ENCODE measurements at regions not wholly inside any gene's neighbourhood (a gene's known extent, or its start where the extent isn't known, plus 50 kb on each side); places are given as distances from the start of the nearest gene placed in this dataset.

DNA sequence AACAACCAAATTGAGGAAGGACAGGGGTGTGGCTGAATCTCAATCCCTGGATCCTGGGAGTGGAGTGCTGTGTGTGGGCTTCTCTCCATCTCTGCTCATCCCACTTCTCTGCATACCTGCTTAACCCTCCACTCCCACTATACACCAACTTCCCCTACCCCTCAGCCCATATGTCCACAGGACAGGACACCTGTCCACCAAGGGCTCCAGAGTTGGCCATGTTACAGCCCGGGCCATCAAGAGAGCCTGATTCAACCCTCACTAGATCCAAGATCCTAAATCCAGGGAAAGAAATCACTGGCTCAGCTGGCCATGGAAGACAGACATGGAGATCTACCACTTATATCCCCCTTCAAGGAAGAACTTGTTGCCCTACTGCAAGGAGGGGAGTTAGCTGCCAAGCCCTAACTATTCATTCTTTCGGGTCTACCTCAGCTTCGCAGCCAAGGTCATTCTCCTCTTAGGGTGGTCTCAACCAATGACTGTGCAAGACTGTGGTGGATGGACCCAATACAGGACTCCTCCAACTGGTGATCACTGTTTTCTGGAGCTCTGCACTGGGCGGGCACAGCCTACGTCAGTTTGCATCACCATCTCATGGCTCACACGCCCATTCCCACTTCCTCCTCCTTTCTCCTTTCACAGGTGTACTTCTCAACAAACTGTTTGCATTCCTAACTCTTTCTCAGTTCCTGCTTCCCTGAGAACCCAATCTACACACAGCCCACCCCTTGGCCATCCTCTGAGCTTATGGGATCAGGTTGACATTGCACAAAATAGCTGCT lies 53.7 kb upstream of the ZBTB43 start:
- no peak for ATAC-seq

DNA sequence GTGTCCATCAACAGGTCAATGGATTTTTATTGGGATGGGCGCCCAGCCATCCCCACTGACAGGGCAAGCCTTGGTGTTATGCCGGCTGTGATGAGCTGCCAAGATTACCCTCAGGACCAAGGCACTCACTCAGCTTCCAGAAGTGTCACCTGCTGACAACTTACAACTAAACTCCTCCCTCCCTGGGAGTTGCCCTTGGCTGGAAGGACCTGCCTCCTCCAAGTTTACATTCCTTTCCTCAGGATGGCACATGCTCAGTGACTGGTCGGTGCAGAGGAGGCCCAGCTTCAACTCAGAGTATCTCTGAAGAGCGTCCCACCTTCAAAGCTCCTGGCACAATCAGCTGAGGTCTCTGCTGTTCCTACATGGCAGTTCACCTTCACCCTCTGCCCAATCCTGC lies 52.5 kb upstream of the ZBTB43 start:
- no peaks in the 10 kb centered on the region for H3K36me3 Mint-ChIP-seq
- ATAC-seq (no peak), DNase-seq (ENCODE audit: low spot score) (no peak)
- H3K27ac Mint-ChIP-seq, result no peak overlapping the region
- H3K4me3 Mint-ChIP-seq, result no peak overlapping the region
- H3K4me1 Mint-ChIP-seq (ENCODE audit: low read depth in 2 of 2), result peaks cover 16 to 21% of the 10 kb centered on the region in 2 donors
- no peaks in the 10 kb centered on the region for H3K9me3 Mint-ChIP-seq
- peaks cover 26 to 31% of the 10 kb centered on the region in 2 donors for H3K27me3 Mint-ChIP-seq

More for the DNA sequence above, 53.7 kb upstream of the ZBTB43 start:
- Mint-ChIP-seq H3K4me3 (no peak overlapping the region), H3K27me3 (peaks cover 32 to 37% of the 10 kb centered on the region in 2 donors), H3K27ac (peak overlapping the region in 1 of 2 donors; percentile 34), H3K4me1 (ENCODE audit: low read depth in 2 of 2) (peaks cover 28% of the 10 kb centered on the region in 2 donors), H3K9me3 (no peaks in the 10 kb centered on the region), H3K36me3 (no peaks in the 10 kb centered on the region)
- DNase-seq (ENCODE audit: low spot score), result no peak

DNA sequence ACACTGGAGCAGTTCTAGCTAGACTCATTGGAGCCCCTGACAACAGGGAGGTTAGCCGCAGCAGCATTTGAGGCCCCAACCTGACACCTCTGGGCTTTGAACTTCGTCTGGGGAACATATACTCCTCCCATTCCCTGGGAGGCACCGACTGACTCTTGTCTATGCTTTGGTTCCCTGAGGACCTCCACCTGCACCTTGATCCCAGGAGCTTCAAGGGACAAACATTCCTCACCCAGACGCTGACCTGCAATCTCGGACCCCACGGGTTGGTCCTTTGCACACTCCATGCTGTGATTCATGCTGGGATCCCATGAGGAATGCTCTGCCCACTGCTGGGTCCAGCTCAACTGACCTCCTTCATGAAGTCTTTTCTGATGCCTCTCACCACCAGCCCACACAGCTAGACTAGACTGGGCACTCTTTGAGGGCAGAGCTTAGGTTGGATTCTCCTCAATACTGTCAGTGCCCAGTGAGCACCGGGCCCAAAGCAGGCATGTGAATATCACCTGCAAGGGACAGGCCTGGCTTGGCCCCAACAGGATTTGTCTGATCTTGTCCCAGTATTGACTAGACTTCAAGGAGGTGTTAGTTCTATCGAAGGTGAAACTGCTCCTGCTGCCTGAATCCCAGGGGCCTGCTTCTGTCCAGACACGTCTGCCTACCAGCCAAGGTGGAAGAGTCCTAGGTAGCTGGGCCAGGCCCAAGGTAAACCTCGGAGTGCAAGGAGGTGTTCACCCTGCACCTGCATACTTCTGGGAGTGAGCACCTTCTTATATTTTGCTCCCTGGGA lies 51.8 kb upstream of the ZBTB43 start:
- no peak for DNase-seq (ENCODE audit: low spot score)
- Mint-ChIP-seq H3K4me3 (no peak overlapping the region), H3K9me3 (no peaks in the 10 kb centered on the region), H3K27ac (no peak overlapping the region), H3K27me3 (peaks cover 20 to 24% of the 10 kb centered on the region in 2 donors), H3K36me3 (no peaks in the 10 kb centered on the region), H3K4me1 (ENCODE audit: low read depth in 2 of 2) (peaks cover 9 to 14% of the 10 kb centered on the region in 2 donors)
- peak in 1 of 2 donors; percentile 32 for ATAC-seq

DNA sequence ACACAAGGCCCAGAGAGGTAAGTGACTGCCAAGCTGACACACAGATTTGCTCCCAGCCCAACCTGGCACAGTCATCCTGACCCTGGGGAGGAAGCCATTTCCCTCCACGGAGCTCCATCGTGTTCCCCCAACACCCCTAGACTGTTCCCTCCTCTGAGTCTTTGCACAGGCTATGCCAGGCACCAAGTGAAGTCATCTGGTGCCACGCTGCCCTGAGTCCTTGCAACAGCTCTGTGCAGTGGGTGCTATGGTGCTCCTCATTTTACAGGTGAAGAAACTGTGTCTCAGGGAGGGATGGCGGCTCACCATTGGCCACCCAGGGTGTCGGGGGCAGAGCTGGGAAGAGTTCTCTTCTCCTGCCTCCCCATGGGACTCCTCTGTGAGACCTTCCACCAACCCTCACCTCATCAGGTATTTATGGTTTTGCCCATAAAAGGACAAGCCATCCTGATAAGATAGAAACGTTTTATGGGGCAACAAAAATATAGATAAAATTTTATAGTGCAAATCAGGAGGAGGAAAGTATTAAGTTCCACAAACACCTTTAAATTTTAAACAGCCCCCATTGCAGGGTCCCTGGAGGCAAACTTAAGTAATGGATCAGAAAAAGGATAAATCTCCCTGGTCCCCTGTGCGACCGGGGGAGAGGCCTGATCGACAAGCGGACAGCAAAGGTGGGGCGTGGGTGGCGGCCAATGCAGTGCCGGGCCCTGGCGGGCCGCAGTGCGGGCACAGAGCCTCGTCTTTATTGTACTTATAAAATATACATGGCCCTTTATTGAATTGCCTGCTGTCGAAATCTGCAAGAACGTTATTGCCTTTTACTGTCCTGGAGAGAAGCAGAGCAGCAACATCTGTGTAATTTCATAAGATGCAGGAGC lies 50.2 kb upstream of the ZBTB43 start:
- no peaks in the 10 kb centered on the region for H3K36me3 Mint-ChIP-seq
- no peak for ATAC-seq
- peaks cover 0 to 5% of the 10 kb centered on the region in 2 donors for H3K4me1 Mint-ChIP-seq (ENCODE audit: low read depth in 2 of 2)
- H3K27ac Mint-ChIP-seq, result no peak overlapping the region
- no peak for DNase-seq (ENCODE audit: low spot score)
- H3K9me3 Mint-ChIP-seq, result no peaks in the 10 kb centered on the region
- peaks cover 18 to 20% of the 10 kb centered on the region in 2 donors for H3K27me3 Mint-ChIP-seq
- no peak overlapping the region for H3K4me3 Mint-ChIP-seq
